DMS114 treated with DMSO at 0.1 percent for 48 hours (cell line): ENCODE measurements at regions not wholly inside any gene's neighbourhood (a gene's known extent, or its start where the extent isn't known, plus 50 kb on each side); places are given as distances from the start of the nearest gene placed in this dataset.

Experiments used
- DNase-seq: peaks from one replicate; lab custom pipeline; 2025; ENCODE audit not compliant: unreplicated experiment; lab: John Stamatoyannopoulos, UW

DNA sequence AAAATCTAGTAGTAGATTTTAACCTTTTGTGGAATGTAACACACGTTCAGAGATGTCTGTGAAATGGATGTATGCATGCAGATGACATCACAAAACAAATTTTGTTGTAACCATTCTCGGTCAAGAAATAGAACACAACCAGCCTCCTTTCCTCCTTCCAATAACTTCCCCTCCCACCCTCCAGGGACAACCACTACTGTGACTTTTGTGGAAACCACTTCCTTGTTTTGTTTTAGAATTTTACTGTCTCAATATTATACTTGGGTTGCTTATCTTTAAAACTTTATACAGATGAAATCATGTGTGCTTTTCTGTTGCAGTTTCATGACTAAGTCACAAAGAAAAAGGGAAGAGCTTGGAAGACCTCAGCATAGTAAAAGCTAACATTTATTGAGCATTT lies 189.4 kb upstream of the NCAM1 start:
- no peak for DNase-seq

- DNase-seq = no peak
Measured at GRCh38 chr11:112773264-112773663, 188.0 kb upstream of the NCAM1 start.

DNA sequence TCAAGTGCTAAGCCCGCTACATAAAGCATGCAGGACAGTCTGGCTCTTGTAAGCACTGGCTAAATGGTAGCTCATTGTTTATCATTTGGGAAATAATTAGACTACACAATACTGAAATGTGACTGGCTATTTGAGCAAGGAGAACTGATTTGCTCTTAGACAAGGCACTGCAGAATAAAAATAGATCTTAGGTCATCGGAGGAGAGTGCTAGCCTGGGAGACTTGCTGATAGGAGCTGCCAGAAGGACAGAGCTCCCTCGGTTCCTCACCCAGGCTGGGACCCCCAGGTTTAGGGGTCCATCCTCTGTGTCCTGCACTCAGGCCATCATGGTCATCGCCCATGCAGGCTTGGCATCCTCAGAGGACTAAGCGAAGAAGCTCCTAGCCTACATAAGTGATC lies 184.4 kb upstream of the NCAM1 start:
- no peak for DNase-seq

DNA sequence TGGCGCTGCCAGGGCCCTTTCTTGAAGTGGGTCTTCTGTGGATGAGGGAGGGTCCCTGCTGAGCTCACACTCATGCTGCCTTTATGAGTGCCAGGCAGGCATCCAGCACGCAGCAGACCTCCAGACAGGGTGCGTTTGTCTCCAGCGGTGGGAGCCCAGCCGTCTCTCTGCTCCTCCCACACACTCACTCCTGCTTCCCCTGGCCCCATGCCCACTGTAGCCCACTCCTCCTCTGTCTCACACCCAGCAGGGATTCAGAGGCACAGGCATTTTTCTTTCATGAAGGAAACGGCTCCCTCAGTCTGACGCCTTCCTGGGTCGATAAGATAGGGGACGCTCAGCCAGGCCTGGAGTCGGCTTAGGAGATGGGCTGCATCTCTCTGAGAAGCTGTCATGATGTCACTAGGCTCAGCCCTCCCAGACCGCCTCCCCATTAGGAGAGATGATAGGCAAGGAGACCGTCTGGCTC lies 183.9 kb upstream of the NCAM1 start:
- DNase-seq = no peak

DNA sequence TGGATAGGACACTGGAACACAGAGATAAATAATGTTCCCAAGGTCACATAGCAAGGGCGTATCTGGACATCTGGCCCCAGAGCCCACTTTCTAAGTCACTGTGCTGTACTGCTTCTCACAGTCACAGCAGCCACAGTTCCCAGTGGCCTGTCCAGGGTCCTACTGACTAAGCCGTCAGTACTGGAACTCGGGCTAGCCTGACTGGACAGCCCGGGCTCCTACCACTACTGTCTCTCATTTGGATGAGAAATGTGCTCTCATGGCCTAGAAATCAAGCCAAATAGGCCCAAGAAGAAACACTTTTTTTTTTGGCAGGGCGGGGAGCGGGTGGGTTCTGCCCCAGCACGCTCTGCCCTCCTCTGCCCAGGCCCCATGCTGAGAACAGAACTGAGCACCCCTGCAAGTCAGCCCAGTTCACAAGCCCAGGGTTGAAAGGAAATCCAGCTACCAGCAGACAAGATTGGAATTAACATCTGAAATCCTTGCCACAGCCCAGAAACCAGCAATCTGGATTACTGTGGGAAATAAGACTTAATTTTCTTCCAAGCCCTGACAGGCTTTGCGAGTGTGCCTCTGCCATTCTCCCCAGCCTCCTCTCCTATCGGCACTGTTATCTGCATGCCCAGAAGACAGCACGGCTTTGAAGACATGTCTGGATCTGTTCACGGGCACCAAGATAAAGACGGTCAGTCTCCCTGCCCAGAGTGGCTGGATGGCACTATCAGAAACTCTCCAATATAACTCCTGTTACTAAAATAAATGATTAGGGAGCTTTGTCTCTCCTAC lies 182.9 kb upstream of the NCAM1 start:
- no peak for DNase-seq

- DNase-seq = no peak
Measured at GRCh38 chr11:112778877-112779266, 182.3 kb upstream of the NCAM1 start.

DNA sequence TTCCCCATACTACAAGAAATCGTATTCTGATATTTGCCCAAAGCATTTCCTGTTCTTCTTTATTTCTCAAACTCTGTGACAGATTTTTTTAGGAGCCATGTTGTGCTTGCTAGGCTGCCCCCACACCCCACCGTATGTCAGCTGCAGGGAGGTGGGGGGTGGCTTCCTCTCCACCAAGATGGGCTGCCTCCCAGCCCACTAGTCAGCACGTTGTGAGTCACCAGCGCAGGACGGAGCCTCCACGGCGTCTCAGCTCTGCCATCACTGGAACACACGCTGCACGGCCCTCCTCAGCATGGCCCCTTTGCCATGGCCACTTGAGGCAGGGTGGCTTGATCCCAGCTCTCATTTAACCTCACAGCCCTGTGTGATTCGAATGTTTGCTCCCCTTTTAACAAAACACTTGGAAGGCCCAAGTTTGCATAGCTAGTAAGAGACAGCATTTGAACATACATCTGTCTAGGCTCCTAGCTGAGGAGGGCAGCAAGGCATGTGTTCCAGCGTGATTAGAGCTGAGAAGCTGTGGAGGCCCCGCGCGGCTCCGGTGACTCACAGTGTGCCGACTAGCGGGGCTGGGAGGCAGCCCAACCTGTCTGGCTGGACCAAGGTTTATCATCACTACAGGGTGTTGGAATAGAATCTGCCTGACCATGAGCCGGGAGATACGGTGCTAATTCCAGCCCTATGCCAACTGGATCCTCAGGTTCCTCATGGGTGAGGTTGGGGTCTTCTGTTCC lies 180.7 kb upstream of the NCAM1 start:
- no peak for DNase-seq

- no peak for DNase-seq
Measured at GRCh38 chr11:112783945-112784322, 177.3 kb upstream of the NCAM1 start.

DNA sequence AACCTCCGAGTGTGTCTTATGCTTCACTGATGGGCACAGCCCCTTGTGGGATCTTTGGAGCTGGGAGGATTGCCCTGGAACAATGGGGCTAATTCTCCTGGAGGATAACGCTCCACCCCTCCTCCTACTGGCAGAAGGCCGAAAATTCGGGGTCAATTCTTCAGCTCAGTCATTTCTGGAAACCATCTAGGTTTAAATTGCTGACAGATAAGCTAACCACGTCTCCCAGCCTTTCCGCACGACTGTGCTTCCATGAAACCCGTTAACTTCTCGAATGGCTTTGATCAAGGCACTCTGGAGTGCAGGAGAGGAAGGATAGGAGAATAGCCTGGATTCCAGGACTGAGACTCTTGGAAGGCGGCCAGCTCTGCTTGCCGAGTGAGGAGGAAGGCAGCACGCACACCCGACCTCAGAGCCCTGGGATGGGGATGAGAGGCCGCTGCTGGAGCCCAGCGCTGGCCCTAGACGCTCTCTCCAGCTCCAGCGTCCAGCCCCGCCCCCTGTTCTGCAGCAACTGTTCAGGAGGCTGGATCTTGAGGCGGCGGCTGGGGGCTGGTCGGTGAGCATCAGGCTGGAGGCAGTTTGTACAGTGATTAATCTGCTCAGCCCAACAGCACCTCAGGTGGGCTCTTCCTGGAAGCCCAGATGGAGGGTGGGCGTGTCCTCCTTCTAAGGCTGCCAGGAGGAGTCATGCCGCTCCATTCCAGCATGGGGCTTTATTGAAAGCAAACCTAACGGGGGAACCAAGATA lies 176.7 kb upstream of the NCAM1 start:
- DNase-seq = no peak

GRCh38 chr11:112785149-112785548 lies 176.1 kb upstream of the NCAM1 start:
- DNase-seq = no peak

DNA sequence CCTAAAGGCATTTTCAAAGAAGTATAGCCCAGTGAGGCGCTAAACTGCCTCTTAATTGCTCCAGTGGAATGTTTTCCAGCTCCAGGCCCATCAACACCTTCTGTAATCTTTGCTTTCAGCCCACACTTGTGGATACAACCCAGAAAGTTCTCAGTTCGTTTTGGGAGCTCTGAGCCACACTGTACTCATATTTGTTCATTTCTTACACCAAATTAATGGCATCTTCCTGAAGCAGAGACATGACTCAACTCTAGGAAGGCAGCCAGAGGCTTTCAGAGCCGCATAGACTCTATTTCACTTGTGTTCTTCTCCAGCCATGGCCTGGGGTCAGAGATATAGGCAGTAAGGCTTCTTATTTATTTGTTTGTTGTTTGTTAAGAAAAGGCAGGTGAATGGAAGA lies 175.5 kb upstream of the NCAM1 start:
- DNase-seq = no peak

DNA sequence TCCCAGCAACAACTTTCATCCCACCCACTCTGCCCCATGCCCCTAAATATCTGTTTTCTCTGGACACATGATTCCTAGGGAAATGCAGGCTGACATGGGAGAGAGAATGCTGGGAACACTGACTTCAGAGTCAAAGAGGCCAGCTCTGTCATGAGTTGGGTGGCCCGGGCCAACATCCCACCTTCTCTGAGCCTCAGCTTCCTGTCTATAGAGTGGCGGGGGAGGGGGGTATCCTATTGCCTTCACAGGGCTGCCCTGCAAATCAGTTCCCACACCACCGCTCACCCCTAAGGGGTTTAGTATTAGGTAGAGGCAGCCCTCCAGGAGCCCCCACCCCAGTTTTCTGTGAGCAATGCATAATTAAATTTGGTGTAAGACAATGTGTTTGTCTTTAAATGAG lies 175.0 kb upstream of the NCAM1 start:
- no peak for DNase-seq

GRCh38 chr11:112786886-112787530 lies 174.2 kb upstream of the NCAM1 start:
- DNase-seq = no peak

- no peak for DNase-seq
Measured at GRCh38 chr11:112789481-112789880, 171.7 kb upstream of the NCAM1 start.

- DNase-seq = no peak
Measured at GRCh38 chr11:112790286-112790685, 170.9 kb upstream of the NCAM1 start.

- DNase-seq = no peak
Measured at GRCh38 chr11:112792070-112792469, 169.2 kb upstream of the NCAM1 start.

DNA sequence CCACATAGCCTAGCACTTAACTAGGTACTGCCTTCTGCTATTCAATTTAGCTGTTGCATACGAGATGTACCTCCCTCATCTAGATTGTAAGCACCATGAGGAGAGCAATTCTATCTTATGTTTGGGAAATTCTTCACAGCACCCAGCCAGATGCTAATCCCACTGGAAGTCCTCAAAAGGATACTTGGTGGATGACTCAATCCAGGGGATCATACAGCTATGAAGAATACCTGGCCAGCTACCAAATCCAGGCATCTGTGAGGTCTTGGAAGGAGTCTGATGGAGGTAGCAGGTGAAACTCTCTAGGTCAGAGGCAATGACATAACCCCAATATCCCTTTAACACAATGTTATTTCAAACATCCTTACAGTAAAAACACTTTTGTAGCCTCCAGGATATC lies 167.8 kb upstream of the NCAM1 start:
- DNase-seq = no peak

- DNase-seq = no peak
Measured at GRCh38 chr11:112794331-112794846, 166.8 kb upstream of the NCAM1 start.

DNA sequence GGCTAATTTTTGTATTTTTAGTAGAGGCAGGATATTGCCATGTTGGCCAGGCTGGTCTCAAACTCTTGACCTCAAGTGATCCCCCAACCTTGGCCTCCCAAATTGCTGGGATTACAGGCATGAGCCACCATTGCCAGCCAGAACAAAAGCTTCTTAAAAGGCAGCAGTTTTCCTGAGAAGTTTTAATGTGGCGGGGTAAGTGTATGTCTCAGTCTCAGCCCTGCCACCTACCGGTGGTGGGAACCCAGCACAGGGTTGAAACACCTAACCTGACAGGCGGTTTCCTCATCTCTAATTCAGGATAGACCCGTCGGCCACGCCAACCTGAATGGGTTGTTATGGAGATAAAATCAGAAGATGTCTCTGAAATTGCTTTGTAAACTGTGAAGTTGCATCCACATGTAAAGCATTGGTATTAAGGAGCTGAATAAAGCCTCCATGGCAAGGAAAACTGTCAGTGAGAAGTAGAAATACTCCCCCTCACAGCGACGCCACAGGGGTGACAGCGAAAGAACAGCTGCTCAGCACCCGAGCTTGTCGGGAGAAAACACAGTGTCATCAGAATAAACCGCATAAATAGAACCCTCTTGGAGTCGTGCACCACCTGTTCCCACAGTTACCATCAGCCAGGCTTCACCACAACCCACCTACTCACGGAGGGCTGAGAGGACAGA lies 165.9 kb upstream of the NCAM1 start:
- DNase-seq = no peak

DNA sequence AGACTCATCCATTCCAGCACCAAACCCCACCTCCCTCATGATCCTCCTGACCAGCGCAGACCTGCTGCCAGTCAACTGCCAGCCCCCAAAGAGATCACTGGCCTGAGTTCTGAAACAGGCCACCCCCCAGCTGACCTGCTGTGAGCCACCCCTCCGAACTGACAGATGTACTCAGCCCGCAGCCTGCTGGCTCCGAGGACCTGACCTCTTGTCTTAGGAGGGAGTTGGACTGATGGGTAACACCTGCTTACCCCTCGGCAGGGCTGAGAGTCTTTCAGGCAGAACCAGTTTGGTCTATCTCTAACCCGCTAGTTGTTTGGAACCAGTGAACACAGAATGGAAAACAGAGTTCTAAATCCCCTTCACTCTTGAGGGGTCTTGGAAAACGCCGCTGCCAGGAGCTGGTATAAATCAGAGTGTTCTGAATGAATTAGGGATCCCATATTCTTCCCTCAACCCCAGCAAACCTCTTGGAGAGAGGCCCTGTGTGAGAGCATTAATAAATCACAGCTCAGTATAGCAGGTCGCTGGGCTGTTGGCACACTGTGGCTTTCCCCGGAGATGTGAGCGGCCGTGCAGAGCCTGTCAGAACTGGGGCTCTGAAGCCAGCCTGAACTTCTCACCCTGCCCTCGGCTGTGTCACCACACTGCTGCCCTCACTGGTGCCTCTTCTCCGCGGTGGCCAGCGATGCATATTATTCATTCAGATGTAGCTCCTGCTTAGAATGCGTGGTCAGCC lies 165.1 kb upstream of the NCAM1 start:
- no peak for DNase-seq
